HG02840 (cell line): ENCODE measurements at regions not wholly inside any gene's neighbourhood (a gene's known extent, or its start where the extent isn't known, plus 50 kb on each side); places are given as distances from the start of the nearest gene placed in this dataset.

Source experiments
- ATAC-seq: cut with Tn5 transposase; IDR thresholded peaks from one replicate; pipeline ENCODE4 v1.9.1; 2021; ENCODE audit warnings: mild to moderate bottlenecking, moderate library complexity, moderate number of reproducible peaks; ENCODE audit not compliant: unreplicated experiment, low FRiP score

DNA sequence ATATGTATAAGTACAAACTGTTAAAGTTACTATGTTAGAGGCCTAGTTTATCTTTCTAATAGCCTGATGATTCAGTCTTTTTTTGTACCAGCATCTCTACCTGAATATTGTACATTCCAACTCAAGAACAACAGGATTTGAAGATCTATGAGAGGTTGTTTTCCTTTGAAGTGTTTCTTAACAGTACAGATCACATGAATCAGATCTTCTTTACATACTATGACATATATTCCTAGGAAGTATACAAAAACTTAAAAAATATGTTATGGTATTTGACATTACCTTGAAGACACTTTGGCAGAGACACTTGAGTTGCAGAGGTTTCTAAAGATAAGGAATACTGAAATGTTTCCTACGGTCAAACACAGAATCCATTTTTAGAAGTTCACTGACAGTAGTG lies 1280.9 kb downstream of the KCNT2 start:
- ATAC-seq: no peak

DNA sequence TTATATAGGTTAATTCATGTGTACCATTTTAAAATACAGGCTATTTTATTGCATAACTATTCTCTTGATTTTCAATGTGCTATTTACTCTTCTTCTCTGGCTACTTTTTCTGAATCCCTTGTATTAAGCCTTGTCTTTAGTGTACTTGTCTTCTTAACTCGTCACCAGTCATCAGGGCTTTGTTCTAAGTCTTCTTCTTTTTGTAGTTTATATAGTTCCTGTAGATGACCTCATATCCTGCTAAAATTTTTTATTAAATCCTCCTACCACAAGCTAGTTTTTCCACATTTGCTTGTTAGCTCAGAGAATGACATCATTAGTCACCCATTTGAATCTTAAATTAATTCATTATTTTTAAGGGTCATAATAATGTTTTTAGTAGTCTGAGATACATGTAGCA lies 1281.9 kb downstream of the KCNT2 start:
- no peak for ATAC-seq

DNA sequence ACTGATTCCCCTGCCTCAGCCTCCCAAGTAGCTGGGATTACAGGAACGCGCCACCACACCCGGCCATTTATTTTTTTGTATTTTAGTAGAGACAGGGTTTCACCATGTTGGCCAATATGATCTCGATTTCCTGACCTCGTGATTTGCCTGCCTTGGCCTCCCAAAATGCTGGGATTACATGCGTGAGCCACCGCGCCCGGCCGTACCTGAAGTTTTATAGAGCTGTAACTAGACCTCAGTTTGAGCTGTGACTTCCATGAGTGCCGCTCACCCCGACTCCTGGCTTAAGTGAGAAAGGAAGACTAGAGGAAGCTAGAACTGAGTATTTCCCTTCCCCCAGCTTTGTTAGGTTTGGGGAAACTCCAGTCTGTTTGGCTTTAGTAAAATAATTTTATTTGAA lies 1283.1 kb downstream of the KCNT2 start:
- no peak for ATAC-seq

DNA sequence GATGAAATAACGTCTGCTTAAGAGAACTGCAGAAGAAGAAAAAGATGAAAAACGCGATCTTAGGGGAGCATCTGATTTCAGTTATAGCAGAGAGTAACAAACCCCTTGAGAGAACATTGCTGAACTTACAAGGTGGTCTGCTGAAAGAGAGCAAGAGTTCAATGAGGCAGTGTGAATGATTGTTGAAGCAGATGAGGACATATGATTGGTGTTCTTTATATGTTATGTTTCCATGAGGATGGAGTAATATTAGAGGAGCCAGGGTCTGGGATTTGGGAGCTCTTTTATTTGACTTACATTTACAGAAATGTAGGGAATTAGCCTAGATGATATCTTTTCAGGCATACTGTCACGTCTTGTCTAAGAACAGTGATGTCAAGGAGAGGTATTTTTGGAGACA lies 1302.0 kb downstream of the KCNT2 start:
- no peak for ATAC-seq

DNA sequence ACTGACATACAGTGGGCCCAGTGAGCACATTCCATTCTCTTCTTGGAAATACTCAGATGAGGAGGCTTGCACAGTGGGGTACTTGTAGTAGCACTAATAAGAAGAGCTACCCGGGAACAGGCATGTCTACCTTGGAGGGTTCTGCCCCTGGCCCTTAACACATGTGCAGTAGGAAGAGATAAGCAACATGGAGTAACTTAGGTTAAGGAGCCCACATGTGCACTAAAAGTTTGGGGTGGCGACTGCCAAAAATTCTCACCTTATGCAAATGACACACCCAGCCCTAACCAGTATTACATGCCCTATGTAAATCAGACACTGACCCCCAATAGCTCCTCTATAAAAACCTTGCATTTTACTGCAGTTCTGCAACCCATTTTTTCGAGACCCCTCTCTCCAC lies 1313.3 kb downstream of the KCNT2 start:
- ATAC-seq: no peak

DNA sequence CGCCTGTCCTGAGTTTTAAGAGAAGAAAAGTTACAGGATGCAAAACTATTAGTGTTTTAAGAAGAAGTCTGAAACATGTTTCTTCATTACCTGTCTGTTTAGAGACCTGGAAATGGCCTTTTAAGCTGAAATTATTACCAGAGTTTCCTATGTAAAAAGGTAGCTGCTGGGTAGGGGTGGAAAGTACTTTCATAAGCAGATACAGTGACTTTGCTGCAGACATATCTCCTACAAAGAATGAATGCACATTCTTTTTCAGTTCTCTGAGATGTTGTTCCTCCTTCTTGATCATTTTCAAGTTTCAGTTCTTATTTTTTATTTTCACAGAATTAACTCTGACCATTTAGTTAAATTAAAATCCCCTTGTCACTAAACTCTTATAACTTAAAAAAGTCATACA lies 1329.6 kb downstream of the KCNT2 start:
- ATAC-seq: no peak

DNA sequence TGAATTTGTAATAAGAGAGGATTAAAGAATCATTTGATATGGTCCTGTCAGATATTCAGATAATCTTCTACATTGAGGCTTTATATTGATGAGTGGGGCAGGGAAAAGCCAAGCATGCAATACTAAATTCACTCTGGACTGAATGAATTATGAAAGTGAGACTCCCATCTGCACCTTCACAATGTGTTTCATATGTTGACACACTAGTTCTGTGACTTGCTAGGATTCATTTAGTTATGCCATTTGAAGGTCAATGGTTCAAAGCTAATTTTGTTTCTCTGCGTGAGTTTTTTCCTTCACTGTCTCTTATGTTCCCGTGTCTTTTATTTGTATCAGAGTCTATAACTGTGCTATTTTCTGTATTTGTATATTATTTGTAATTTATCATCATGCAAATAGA lies 1332.5 kb downstream of the KCNT2 start:
- no peak for ATAC-seq

DNA sequence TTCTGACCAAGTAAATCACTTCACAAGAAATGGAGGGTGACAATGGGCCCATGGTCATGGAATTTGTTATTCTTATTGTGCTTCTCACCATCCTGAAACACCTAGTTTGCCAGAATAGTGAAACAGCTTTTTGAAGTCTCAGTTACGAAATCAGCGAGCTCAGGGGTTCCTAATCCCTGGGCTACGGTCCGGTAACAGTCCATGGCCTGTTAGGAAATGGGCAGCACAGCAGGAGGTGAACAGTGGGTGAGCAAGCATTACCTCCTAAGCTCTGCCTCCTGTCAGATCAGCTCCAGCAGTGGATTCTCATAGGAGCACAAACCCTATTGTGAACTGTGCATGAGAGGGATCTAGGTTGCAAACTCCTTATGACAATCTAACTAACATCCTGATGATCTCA lies 1356.3 kb downstream of the KCNT2 start:
- no peak for ATAC-seq

DNA sequence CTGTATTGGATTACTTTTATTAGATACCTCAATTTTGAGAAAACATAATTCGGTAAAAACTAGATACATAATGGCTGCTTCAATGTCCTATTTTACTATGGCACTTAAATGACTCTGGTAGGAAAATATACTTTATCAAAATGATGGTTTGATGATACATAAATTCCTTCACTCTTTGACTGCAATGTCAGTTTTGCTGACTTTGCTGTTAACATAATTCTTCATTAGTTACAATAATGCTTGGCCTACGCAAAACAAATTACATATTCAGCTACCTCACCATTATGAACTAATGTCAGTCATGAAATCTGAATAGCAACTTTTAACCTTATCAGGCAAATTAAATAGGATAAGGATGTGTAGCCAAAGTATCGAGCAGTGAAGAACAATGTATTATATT lies 1364.7 kb downstream of the KCNT2 start:
- no peak for ATAC-seq

DNA sequence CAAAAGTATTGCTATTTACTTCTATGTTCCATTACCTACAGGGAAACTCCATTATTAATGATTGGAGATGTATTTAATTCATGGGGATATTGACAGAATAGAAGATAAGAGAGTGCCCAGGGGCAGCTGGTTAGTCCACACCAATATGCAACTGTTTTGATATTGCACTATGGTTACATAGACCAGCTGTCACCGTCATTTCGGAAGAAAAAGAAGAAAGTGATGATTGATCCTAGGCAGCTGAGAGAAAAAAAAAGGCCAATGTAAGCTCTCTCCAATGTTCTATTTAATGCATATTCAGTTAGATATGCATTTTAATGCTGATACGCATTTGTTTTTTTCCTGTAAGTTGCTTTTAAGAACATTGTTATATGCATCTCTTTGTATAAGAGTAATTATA lies 1367.2 kb downstream of the KCNT2 start:
- no peak for ATAC-seq

DNA sequence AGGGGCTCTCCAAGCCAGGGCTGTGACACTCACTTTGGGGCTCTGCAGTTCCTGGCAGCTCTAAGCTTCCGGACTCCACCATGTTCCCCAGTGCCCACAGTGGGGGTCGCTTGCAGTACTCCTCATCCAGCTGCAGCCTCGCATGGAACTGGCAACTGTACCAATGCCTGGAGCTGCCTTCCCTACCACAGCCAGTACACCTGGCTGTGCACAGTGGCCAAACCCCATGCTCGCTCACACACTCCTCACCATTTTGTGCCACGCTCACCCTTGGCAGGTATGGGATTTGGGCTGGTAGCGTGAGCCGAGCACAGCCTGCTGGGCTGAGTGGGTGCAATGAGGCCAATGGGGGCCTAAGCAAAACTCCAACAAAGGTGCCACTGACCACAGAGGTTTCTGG lies 1369.9 kb downstream of the KCNT2 start:
- ATAC-seq: no peak

DNA sequence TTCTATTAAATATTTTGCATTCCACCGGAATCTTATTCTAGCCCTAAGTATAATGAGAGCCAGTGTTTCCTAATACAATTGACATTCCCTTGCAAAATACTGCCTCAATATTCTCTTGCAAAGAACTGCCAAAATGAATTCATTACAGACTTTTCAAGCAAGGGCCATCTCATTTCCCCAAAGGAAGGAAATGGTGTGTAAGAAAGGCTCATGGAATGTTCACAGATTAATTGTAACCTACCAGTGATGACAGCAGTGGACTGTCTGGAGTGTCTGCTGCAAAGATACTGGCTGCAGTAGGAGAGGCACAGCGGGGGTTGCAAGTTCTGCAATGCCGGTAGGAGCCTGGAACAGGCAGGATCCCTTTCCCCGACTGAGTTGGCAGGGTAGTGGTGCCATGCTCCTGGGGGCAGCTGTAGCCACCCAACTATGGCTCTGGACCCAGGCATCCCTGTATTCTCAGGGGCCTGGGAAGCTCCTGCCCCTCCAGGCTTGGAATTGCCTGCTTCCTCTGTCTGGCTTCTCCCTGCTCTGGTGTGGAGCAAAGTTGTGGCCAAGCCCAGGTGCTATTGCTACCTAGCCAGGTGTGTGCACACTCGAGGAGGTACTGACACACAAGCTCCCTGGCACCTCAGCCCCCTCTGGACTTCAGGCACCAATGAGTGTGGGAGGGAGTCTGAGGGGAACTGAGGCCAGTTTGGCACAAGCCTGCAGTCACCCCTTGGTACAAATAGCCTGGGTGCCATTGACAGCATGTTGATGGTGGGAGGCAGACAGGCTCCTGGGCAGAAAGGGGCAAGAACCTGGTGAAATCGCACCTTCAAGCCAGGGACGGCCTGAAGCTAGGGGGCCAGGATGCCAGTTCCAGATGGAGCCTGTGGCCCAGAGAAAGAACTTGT lies 1371.0 kb downstream of the KCNT2 start:
- no peak for ATAC-seq

DNA sequence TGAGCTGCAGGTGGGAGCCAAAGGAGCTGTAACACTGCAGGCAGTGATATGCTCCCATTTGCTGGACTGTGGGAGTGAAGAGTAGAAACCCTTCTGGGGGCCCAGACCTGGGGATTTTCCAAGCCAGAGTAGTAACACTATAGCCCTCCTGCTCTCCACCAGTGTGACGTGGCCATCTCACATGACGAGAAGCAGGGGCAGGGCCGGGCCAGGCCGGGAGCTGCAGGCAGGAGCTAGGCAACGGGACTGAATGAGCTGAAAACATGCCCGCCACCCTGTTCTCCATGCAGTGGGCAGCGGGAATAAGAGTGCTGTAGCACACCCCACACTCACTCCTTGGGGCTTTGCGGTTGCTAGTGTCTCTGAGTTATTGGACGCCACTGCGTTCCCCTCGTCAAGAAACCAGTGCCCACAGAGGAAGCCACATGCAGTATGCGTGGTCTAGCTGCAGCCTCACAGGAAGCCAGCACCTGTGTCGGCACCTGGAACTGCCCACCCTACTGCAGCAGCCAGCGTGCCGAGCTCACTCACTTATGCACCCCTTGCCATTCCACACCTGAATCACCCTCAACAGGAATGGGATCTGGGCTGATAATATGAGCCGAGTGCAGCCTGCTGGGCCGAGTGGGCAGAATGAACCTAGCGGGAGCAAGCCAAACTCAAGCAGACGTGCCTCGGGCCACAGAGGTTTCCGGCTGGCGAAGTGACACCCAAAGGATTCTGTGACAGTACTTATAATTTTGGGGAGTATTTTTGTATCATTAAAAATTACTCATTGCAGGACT lies 1389.6 kb downstream of the KCNT2 start:
- ATAC-seq: no peak

DNA sequence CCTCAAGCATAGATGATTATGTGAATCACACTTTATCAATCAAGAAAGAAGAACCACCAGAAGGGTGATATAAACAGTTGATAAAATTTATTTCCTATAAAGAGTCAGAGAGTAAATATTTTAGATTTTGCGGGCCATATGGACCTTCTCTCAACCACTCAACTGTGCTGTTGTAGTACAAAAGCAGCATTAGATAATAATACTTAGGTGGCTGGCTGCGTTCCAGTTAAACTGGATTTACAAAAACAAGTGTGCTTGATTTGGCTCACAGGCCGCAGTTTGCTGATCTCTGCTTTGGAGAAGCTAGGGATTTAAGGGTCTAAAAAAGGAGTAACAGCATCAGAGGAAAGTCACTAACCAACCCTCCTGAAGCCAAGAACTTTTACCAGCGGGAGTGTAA lies 1406.0 kb downstream of the KCNT2 start:
- ATAC-seq: no peak

DNA sequence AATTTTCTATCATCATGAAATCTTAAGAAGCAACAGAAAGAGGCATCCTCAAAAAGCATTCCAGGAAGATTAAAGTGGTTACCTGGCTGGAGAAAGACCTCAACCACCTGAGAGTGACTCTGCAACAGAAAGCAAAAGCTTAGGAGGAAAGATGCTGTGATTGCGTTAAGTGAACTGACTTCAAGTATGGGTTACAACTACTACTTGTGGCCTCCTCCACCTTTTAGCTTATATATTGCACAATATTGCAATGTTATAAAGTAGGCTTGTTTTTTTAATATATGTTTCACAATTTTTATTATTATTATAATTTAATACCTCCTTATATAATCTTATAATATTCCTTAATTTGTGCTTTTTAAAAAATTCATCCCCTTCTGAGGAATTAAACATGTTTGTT lies 1407.5 kb downstream of the KCNT2 start:
- no peak for ATAC-seq

DNA sequence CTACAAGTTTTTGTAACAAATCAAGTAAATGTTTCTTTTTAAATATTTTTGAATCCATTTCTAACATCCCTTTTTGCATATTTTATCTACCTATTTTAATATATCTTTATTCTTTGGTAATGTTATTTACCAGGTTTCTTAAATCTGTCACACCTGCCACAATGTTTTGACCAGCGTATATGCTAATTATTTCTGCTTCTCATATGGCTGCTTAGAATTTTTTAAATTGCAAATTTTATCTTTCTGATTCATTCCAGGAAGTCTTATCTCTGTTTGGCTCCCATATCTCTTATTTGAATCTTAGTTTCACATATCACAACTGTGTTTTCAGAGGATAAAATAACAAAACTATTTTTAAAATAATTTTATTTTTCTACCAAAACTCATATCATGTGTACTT lies 1411.1 kb downstream of the KCNT2 start:
- ATAC-seq: no peak

DNA sequence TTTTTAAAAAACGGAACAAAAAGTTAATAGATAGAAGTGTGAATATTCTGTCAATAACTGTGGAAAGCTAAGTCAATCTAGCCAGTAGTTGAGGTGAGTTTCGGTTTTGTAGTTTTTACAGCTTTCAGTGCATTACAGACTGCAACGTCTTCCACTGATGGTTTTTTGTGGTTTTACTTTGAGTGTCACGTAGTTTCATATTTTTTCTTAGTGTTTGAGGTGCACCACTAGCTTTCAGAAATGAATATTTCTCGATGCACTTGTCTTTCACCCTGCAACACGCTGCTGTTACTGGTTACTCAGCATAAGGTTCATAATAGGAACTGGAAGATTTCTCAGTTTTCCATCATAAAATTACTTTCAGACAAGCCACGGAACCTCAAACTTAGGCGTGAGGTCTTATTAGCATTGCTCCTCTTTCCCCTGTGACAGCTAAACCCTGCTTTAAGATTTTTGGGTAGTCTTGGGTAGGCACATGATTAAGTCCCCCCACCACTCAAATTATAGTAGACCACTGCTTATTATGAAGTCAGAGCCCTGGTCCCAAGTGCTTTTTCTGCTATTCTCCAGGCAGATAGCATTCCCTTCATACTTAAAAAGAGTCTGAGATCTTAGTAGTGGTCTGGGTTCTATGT lies 1412.7 kb downstream of the KCNT2 start:
- peak; percentile 98 for ATAC-seq

DNA sequence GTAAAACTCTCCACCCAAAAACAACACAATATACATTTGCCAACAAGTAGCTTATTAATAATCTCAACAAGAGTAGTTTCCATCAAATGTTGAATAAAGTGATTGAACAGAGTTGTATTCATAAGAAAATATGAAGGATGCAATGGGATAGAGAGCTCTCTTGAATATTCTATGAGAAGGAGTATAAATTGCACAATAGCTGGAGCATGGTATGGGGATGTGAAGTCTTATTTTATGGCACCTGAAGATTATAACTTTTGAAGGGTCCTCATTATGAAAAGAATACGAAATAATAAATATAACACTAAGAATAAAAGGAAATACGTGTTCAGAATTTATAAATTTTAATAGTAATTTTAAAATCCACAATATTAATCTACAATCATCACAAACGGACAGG lies 1415.1 kb downstream of the KCNT2 start:
- ATAC-seq: no peak

DNA sequence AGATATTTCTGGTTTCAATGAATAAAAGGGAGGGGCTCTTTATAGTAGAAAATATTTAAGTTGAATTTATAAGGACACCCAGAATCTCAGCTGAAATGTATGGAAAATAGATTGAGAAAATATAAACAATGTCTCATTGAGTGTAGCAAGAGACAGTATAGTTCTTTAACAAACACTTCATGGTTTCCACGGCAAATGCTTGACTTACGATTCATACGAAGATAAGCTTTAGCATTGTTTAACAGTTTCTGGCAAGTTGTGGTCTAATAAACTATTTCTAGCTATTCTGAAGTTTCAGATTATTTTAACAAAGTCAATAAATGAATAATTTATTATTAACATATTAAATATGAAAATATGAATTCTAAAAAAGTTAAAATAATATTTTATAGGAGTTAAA lies 1419.4 kb downstream of the KCNT2 start:
- ATAC-seq: no peak

DNA sequence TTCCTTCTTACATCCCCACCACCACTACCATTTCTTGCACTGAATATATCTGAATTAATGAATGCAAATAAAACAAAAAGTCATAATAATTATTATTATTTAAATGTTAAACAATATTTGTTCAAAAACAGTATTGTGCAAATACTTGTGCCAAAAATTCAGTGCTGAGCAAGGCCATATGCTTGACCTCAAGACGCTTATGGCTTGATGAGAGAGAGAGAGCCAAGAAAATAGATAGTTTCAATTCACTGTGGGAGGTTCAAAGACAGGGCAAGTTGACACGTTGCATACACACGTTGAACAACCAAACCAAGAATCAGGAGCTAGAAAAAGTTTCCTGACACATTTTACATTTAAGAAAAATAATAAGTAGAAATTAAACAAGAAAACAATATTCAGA lies 1421.7 kb downstream of the KCNT2 start:
- no peak for ATAC-seq

DNA sequence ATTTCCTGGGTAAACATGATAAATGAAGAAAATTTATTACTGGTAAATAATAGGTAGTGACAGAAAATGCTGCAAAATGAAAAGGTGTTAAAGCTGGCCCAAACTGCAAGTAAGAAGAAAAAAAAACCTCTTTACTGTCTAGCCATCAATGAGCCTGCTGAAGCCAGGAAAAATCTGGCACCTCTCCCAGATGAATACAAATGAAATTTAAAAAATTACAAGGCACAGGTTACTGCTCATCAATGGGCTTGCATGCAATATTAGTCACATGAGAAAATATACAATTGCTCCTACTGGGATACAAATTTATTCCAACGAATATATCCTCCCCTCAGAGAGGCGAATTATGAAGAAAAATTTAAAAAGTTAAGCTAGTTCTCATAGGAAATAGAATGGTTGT lies 1422.5 kb downstream of the KCNT2 start:
- ATAC-seq: no peak
